GM12878 (cell line): ENCODE measurements at regions not wholly inside any gene's neighbourhood (a gene's known extent, or its start where the extent isn't known, plus 50 kb on each side); places are given as distances from the start of the nearest gene placed in this dataset.

Experiments
- ATAC-seq: fragments of 200-7000 bp; cut with Tn5 transposase; 3 replicates; pipeline ENCODE4 v1.9.1; 2020; ENCODE audit warnings: mild to moderate bottlenecking, moderate library complexity
- BruUV-seq: library from RNA; stranded (reverse); fragments of 400-500 nt; replicated peaks from 2 replicates; lab custom pipeline; 2021; lab: Mats Ljungman, UMichigan
- CTCF ChIA-PET: fragments of 300-600 bp; sonication (Branson Sonifier 250); formaldehyde crosslinking; extraction: SDS; loops from one replicate; lab custom pipeline; 2021; ENCODE audit warnings: inconsistent platforms; lab: Yijun Ruan, JAX
- POLR2A ChIA-PET: fragments of 350-600 bp; formaldehyde crosslinking; extraction: SDS; loops from one replicate; lab custom pipeline; 2021; ENCODE audit warnings: inconsistent platforms; lab: Charles Lee
- RAD21 ChIA-PET: fragments of 300-600 bp; sonication (Branson Sonifier 250); formaldehyde crosslinking; loops from one replicate; lab custom pipeline; 2023; ENCODE audit warnings: antibody characterized with exemption; ENCODE audit not compliant: unreplicated experiment; lab: Charles Lee
- SMC1A ChIA-PET: fragments of 300-600 bp; sonication (Branson Sonifier 250); formaldehyde crosslinking; loops from one replicate; lab custom pipeline; 2023; ENCODE audit not compliant: unreplicated experiment, uncharacterized antibody; lab: Charles Lee
- DNase-seq: peaks from one replicate; pipeline ENCODE4 v3.0.0-alpha.2; 2011; ENCODE audit warnings: low read depth, low spot score
- FAIRE-seq: peaks from 3 replicates; lab custom pipeline; 2011; peaks lifted over from hg19 to GRCh38; lab: Jason Lieb, UNC
- H2AFZ ChIP-seq: 2 replicates; pipeline ENCODE4 v1.6.0; 2011; ENCODE audit warnings: low read depth, low read length, control low read depth; ENCODE audit not compliant: control insufficient read depth
- H3K27ac ChIP-seq: 2 replicates; pipeline ENCODE4 v1.5.1; 2011; ENCODE audit warnings: control low read depth; ENCODE audit not compliant: control insufficient read depth, insufficient read depth
- H3K27me3 ChIP-seq, 2 experiments: replicated peaks in 1 of 2; 2 replicates each; pipeline versions ENCODE4 v1.6.0 to v1.6.1; 2011; ENCODE audit warnings: low read length in 1 of 2; ENCODE audit not compliant: control insufficient read depth in 2 of 2, insufficient read depth in 2 of 2
- H3K36me3 ChIP-seq, 2 experiments: 2 replicates each; pipeline ENCODE4 v1.5.1; 2011; ENCODE audit warnings: low read length in 1 of 2; ENCODE audit not compliant: control insufficient read depth in 2 of 2, insufficient read depth in 2 of 2
- H3K4me1 ChIP-seq: 2 replicates; pipeline ENCODE4 v1.6.1; 2011; ENCODE audit warnings: mild to moderate bottlenecking, low read length, moderate library complexity, mixed read lengths; ENCODE audit not compliant: control insufficient read depth, insufficient read depth
- H3K4me2 ChIP-seq: 2 replicates; pipeline ENCODE4 v1.6.0; 2011; ENCODE audit warnings: control low read depth; ENCODE audit not compliant: control insufficient read depth, insufficient read depth
- H3K4me3 ChIP-seq: fragments of 200-600 bp; sonication (generic); 2 replicates; pipeline ENCODE4 v1.5.1; 2016
- H3K79me2 ChIP-seq: 2 replicates; pipeline ENCODE4 v1.6.0; 2011; ENCODE audit warnings: low read length; ENCODE audit not compliant: control insufficient read depth, insufficient read depth
- H3K9ac ChIP-seq: 2 replicates; pipeline ENCODE4 v1.8.0; 2011; ENCODE audit warnings: low read length, control low read depth, mixed read lengths; ENCODE audit not compliant: control insufficient read depth, insufficient read depth
- H3K9me3 ChIP-seq: replicated peaks from 3 replicates; pipeline ENCODE4 v1.5.1; 2011; ENCODE audit warnings: mild to moderate bottlenecking, low read length; ENCODE audit not compliant: control insufficient read depth, insufficient read depth
- H4K20me1 ChIP-seq: 2 replicates; pipeline ENCODE4 v1.6.0; 2011; ENCODE audit not compliant: control insufficient read depth, insufficient read depth
- CHD1 ChIP-seq: IDR thresholded peaks from 2 replicates; pipeline ENCODE4 v1.6.1; 2012; ENCODE audit warnings: low read depth, low read length, improper control_type of control experiment
- CHD4 ChIP-seq: fragments of 200-600 bp; sonication (generic); IDR thresholded peaks from 2 replicates; pipeline ENCODE4 v1.6.1; 2016; ENCODE audit warnings: mild to moderate bottlenecking
- HDAC6 ChIP-seq: fragments of 200-600 bp; sonication (generic); IDR thresholded peaks from one replicate; pipeline ENCODE4 v1.8.0; 2017; ENCODE audit warnings: antibody characterized with exemption; ENCODE audit not compliant: unreplicated experiment
- JUNB ChIP-seq: IDR thresholded peaks from 2 replicates; pipeline ENCODE4 v1.6.1; 2016; ENCODE audit warnings: antibody characterized with exemption, mild to moderate bottlenecking
- NR2C2 ChIP-seq: IDR thresholded peaks from 2 replicates; pipeline ENCODE4 v1.6.1; 2011; ENCODE audit warnings: borderline replicate concordance, low read depth; ENCODE audit not compliant: control insufficient read depth, insufficient read length
- PAX5 ChIP-seq: IDR thresholded peaks from 2 replicates; pipeline ENCODE4 v1.6.1; 2011; ENCODE audit warnings: low read depth, low read length, borderline replicate concordance
- RB1 ChIP-seq: fragments of 450-650 bp; formaldehyde crosslinking; IDR thresholded peaks from 2 replicates; pipeline ENCODE4 v1.6.1; 2017; ENCODE audit warnings: mild to moderate bottlenecking, borderline replicate concordance
- RBBP5 ChIP-seq: fragments of 200-600 bp; sonication (generic); conservative IDR thresholded peaks from 2 replicates; pipeline ENCODE4 v1.6.1; 2016
- ZZZ3 ChIP-seq: IDR thresholded peaks from 2 replicates; pipeline ENCODE4 v1.6.1; 2011; ENCODE audit warnings: low read depth; ENCODE audit not compliant: control insufficient read depth, insufficient read length
- WGBS: methylation state at CpG from one replicate; pipeline ENCODE4 v1.1.6; 2016; ENCODE audit warnings: low lambda C conversion rate; ENCODE audit not compliant: insufficient replicate concordance, insufficient coverage; ENCODE audit errors: missing lambda C conversion rate; 5-methylcytosine and 5-hydroxymethylcytosine counted together
- in situ Hi-C: fragments of 300-500 bp; cut with MboI; formaldehyde crosslinking; loops from 9 replicates; pipeline ENCODE4 v1.14.3; 2018; ENCODE audit warnings: mixed read lengths
- intact Hi-C: fragments of 100-400 bp; cut with micrococcal nuclease; formaldehyde crosslinking; loops from one replicate; pipeline ENCODE4 v1.14.2; 2022; ENCODE audit not compliant: unreplicated experiment
- TF ChIP-seq, protein P1 (sequence below): fragments of 450-650 bp; IDR thresholded peaks from 2 replicates; pipeline ENCODE4 v1.6.1; 2016; ENCODE audit warnings: mild to moderate bottlenecking, moderate library complexity, borderline replicate concordance
- TF ChIP-seq, protein P2 (sequence below): IDR thresholded peaks from 2 replicates; pipeline ENCODE4 v1.6.1; 2011; ENCODE audit warnings: low read depth, low read length, improper control_type of control experiment, borderline replicate concordance
- TF ChIP-seq, protein P3 (sequence below): fragments of 450-650 bp; formaldehyde crosslinking; IDR thresholded peaks from 2 replicates; pipeline ENCODE4 v1.4.0; 2022; ENCODE audit warnings: mild to moderate bottlenecking, moderate library complexity
- TF ChIP-seq, protein P4 (sequence below): fragments of 450-650 bp; formaldehyde crosslinking; IDR thresholded peaks from 2 replicates; pipeline ENCODE4 v1.4.0; 2020; ENCODE audit warnings: mild to moderate bottlenecking, moderate library complexity

DNA sequence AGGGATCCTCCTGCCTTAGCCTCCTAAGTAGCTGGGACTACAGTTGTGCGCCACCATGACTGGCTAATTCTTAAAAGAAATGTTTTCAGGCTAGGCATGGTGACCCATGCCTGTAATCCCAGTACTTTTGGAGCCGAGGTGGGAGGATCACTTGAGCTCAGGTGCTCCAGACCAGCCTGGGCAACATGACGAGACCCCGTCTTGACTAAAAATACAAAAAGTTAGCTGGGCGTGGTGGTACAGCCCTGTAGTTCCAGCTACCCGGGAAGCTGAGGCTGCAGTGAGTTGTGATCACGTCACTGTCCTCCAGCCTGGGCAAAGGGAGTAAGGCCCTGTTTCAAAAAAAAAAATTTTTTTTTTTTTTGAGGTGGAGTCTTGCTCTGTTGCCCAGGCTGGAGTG is 173.1 kb downstream of the SEC14L1 start:
- Histone ChIP-seq H3K4me3 (no peak overlapping the region), H4K20me1 (no peaks in the 10 kb centered on the region), H3K27me3 (no peaks in the 10 kb centered on the region), H3K4me1 (peaks cover 8% of the 10 kb centered on the region), H3K9me3 (no peaks in the 10 kb centered on the region), H2AFZ (no peak overlapping the region), H3K79me2 (no peaks in the 10 kb centered on the region), H3K9ac (no peak overlapping the region), H3K27ac (no peak overlapping the region), H3K36me3 (no peaks in the 10 kb centered on the region; a peak in 1 of 4 replicates), H3K4me2 (no peak overlapping the region)
- 75% methylated on average over 7 of the region's 7 CpGs for WGBS
- ChIA-PET POLR2A (interaction anchor here (0.6 to 0.7 kb wide), 2 partner anchors 182 to 643 kb away, joined by 3 to 4 read pairs; no protein-coding TSS in a partner anchor), RAD21 (no interaction called here), SMC1A (interaction anchor here (1.4 to 1.8 kb wide), 2 partner anchors 9 to 11 kb away, joined by 4 to 5 read pairs; no protein-coding TSS in a partner anchor), CTCF (no interaction called here)
- FAIRE-seq (no peak), ATAC-seq (no peak), DNase-seq (no peak)
- intact Hi-C loops: no loop called here
- TF ChIP-seq ZZZ3 (no peak), JUNB (no peak), PAX5 (no peak), NR2C2 (no peak), CHD4 (no peak), CHD1 (no peak), HDAC6 (no peak), RB1 (no peak), RBBP5 (no peak)
- TF ChIP-seq, protein P1, sequence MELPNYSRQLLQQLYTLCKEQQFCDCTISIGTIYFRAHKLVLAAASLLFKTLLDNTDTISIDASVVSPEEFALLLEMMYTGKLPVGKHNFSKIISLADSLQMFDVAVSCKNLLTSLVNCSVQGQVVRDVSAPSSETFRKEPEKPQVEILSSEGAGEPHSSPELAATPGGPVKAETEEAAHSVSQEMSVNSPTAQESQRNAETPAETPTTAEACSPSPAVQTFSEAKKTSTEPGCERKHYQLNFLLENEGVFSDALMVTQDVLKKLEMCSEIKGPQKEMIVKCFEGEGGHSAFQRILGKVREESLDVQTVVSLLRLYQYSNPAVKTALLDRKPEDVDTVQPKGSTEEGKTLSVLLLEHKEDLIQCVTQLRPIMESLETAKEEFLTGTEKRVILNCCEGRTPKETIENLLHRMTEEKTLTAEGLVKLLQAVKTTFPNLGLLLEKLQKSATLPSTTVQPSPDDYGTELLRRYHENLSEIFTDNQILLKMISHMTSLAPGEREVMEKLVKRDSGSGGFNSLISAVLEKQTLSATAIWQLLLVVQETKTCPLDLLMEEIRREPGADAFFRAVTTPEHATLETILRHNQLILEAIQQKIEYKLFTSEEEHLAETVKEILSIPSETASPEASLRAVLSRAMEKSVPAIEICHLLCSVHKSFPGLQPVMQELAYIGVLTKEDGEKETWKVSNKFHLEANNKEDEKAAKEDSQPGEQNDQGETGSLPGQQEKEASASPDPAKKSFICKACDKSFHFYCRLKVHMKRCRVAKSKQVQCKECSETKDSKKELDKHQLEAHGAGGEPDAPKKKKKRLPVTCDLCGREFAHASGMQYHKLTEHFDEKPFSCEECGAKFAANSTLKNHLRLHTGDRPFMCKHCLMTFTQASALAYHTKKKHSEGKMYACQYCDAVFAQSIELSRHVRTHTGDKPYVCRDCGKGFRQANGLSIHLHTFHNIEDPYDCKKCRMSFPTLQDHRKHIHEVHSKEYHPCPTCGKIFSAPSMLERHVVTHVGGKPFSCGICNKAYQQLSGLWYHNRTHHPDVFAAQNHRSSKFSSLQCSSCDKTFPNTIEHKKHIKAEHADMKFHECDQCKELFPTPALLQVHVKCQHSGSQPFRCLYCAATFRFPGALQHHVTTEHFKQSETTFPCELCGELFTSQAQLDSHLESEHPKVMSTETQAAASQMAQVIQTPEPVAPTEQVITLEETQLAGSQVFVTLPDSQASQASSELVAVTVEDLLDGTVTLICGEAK: no peak
- TF ChIP-seq, protein P2, sequence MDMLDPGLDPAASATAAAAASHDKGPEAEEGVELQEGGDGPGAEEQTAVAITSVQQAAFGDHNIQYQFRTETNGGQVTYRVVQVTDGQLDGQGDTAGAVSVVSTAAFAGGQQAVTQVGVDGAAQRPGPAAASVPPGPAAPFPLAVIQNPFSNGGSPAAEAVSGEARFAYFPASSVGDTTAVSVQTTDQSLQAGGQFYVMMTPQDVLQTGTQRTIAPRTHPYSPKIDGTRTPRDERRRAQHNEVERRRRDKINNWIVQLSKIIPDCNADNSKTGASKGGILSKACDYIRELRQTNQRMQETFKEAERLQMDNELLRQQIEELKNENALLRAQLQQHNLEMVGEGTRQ: no peak
- TF ChIP-seq, protein P3, sequence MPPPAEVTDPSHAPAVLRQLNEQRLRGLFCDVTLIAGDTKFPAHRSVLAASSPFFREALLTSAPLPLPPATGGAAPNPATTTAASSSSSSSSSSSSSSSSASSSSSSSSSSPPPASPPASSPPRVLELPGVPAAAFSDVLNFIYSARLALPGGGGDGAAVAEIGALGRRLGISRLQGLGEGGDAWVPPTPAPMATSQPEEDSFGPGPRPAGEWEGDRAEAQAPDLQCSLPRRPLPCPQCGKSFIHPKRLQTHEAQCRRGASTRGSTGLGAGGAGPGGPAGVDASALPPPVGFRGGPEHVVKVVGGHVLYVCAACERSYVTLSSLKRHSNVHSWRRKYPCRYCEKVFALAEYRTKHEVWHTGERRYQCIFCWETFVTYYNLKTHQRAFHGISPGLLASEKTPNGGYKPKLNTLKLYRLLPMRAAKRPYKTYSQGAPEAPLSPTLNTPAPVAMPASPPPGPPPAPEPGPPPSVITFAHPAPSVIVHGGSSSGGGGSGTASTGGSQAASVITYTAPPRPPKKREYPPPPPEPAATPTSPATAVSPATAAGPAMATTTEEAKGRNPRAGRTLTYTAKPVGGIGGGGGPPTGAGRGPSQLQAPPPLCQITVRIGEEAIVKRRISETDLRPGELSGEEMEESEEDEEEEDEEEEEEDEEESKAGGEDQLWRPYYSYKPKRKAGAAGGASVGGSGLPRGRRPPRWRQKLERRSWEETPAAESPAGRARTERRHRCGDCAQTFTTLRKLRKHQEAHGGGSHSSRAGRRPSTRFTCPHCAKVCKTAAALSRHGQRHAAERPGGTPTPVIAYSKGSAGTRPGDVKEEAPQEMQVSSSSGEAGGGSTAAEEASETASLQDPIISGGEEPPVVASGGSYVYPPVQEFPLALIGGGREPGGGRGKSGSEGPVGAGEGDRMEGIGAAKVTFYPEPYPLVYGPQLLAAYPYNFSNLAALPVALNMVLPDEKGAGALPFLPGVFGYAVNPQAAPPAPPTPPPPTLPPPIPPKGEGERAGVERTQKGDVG (CRISPR knock-in tag): no peak
- TF ChIP-seq, protein P4, sequence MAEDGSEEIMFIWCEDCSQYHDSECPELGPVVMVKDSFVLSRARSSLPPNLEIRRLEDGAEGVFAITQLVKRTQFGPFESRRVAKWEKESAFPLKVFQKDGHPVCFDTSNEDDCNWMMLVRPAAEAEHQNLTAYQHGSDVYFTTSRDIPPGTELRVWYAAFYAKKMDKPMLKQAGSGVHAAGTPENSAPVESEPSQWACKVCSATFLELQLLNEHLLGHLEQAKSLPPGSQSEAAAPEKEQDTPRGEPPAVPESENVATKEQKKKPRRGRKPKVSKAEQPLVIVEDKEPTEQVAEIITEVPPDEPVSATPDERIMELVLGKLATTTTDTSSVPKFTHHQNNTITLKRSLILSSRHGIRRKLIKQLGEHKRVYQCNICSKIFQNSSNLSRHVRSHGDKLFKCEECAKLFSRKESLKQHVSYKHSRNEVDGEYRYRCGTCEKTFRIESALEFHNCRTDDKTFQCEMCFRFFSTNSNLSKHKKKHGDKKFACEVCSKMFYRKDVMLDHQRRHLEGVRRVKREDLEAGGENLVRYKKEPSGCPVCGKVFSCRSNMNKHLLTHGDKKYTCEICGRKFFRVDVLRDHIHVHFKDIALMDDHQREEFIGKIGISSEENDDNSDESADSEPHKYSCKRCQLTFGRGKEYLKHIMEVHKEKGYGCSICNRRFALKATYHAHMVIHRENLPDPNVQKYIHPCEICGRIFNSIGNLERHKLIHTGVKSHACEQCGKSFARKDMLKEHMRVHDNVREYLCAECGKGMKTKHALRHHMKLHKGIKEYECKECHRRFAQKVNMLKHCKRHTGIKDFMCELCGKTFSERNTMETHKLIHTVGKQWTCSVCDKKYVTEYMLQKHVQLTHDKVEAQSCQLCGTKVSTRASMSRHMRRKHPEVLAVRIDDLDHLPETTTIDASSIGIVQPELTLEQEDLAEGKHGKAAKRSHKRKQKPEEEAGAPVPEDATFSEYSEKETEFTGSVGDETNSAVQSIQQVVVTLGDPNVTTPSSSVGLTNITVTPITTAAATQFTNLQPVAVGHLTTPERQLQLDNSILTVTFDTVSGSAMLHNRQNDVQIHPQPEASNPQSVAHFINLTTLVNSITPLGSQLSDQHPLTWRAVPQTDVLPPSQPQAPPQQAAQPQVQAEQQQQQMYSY (CRISPR knock-in tag): no peak
- BruUV-seq: no TSS peak
- in situ Hi-C loops: no loop called here
